ENCODE measurements at regions not wholly inside any gene's neighbourhood (a gene's known extent, or its start where the extent isn't known, plus 50 kb on each side); places are given as distances from the start of the nearest gene placed in this dataset.

- TF ChIP-seq POLR2A (IDR thresholded peaks at IDR 0.05) (no peak), CTCF (IDR thresholded peaks at IDR 0.05) (no peak)
These were observed 321.3 kb downstream of the EPB41L4A start for GRCh38 chr5:112097768-112098167.
